ENCODE measurements at regions not wholly inside any gene's neighbourhood (a gene's known extent, or its start where the extent isn't known, plus 50 kb on each side); places are given as distances from the start of the nearest gene placed in this dataset.
"Not testable (repeated sequence)": the region's sequence is repeated elsewhere in the genome, so short reads cannot be mapped to it uniquely, and the experiment has no call there.

DNA sequence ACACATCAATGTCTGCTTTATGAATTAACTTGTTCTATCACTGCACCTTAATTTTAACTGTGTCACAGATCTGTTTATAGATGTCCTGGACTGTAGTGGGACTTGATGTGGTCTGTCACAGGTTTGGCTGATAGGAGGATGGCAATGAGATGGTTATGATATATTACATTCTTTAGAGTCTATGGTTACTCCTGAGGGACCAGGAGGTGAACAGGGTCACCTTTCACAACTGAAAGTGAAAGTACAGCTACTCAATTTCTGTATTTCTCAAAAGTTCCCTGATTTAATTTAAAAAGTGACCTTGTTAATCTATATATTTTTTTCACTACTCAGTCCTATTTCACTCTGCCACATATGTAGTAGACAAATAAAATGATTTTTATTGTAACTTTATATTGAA, 1284.1 kb upstream of the GYPC start:
- H3K27ac ChIP-seq (ENCODE audit: low read depth, low read length) = no peak overlapping the region
- H3K27me3 ChIP-seq (ENCODE audit: control insufficient read depth in 3 of 3, insufficient read depth in 3 of 3, low read length in 3 of 3) = no peaks in the 10 kb centered on the region
- no peak overlapping the region for H3K9ac ChIP-seq (ENCODE audit: low read depth in 1 of 3, low read length in 3 of 3)
- no peaks in the 10 kb centered on the region for H3K36me3 ChIP-seq (ENCODE audit: control insufficient read depth in 3 of 3, insufficient read depth in 3 of 3, low read length in 3 of 3)
- no peaks in the 10 kb centered on the region for H3K4me1 ChIP-seq (ENCODE audit: control insufficient read depth in 3 of 3, insufficient read depth in 3 of 3, low read length in 3 of 3)
- no peaks in the 10 kb centered on the region for H3K9me3 ChIP-seq (ENCODE audit: control insufficient read depth in 3 of 3, low read length in 3 of 3)
- H3K4me3 ChIP-seq (ENCODE audit: low read length in 3 of 3) = no peak overlapping the region

DNA sequence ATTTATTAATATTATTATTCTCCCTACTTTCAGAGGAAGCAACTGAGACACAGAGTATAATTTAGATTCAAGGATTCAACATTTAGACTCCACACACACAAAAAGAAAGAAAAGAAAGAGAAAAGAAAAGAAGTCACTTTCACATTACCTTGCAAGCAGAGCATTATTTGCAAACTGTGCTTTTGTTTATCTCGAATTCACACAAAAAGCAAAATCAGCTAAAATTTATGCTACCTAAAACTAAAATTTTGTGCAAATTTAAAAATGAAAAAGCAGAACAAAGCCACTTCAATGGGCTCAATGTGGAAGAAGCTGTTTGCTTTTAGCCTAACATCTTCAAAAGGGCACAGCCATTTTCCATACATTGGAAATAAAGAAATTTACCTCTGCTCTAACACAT, 1282.7 kb upstream of the GYPC start:
- Histone ChIP-seq H3K9me3 (ENCODE audit: control insufficient read depth in 3 of 3, low read length in 3 of 3) (no peaks in the 10 kb centered on the region), H3K27ac (ENCODE audit: low read depth, low read length) (no peak overlapping the region), H3K36me3 (ENCODE audit: control insufficient read depth in 3 of 3, insufficient read depth in 3 of 3, low read length in 3 of 3) (no peaks in the 10 kb centered on the region), H3K4me1 (ENCODE audit: control insufficient read depth in 3 of 3, insufficient read depth in 3 of 3, low read length in 3 of 3) (no peaks in the 10 kb centered on the region), H3K27me3 (ENCODE audit: control insufficient read depth in 3 of 3, insufficient read depth in 3 of 3, low read length in 3 of 3) (no peaks in the 10 kb centered on the region), H3K4me3 (ENCODE audit: low read length in 3 of 3) (no peak overlapping the region), H3K9ac (ENCODE audit: low read depth in 1 of 3, low read length in 3 of 3) (no peak overlapping the region)

DNA sequence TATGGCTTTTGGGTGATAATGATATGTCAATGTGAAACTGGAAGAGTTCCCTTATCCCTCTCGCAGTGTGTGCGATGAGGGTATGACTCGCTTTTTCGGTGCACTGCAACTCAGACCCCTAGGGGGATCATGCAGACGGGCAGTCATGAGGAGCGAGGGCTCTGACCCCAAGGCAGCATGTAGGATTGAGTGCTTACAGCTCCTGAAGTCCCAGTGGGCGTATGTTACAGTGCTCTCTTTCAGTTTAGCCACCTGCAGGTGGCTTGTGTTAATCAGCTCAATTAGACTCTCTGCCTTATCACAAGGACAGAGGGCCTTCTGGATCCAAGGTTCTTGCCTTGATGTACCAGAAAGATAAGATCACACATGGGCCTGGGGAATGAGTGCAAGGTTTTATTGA, 1269.9 kb upstream of the GYPC start:
- Histone ChIP-seq H3K36me3 (ENCODE audit: control insufficient read depth in 3 of 3, insufficient read depth in 3 of 3, low read length in 3 of 3) (no peaks in the 10 kb centered on the region), H3K4me3 (ENCODE audit: low read length in 3 of 3) (no peak overlapping the region), H3K9me3 (ENCODE audit: control insufficient read depth in 3 of 3, low read length in 3 of 3) (no peaks in the 10 kb centered on the region), H3K9ac (ENCODE audit: low read depth in 1 of 3, low read length in 3 of 3) (no peak overlapping the region), H3K4me1 (ENCODE audit: control insufficient read depth in 3 of 3, insufficient read depth in 3 of 3, low read length in 3 of 3) (no peaks in the 10 kb centered on the region), H3K27me3 (ENCODE audit: control insufficient read depth in 3 of 3, insufficient read depth in 3 of 3, low read length in 3 of 3) (no peaks in the 10 kb centered on the region), H3K27ac (ENCODE audit: low read depth, low read length) (no peak overlapping the region)

DNA sequence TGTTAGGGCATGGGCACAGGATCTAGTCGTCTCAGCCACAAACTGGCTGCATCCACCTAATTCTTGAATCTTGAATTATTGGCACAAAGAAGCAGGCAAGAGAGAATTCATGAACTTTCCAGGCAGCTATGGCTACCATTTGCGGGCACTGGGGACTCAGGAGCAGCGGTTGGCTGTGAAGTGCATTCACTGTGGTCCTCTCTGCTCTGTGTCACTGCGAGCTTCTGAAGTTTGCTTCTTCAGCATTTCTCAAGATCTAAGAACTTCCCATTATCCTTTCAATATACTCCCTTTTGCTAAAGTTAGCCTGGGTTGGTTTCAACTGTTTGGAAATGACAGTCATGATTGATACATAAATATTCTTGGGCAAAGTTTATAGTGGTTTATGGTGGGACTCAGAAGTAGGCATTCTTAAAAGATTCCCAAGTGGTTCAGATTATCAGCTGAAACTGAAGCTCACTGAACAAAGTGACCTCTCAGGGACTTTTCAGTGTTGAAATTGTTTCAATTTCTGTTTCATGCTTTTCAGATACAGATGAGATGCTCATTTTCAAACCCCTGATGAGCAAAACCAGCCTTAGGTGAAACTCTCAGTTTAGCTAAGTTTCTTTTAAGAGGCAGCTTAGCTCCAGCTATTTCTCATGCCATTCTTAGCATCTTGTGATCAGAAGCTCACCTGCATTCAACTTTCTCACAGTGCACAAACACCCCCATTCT, 1258.3 kb upstream of the GYPC start:
- no peaks in the 10 kb centered on the region for H3K36me3 ChIP-seq (ENCODE audit: control insufficient read depth in 3 of 3, insufficient read depth in 3 of 3, low read length in 3 of 3)

DNA sequence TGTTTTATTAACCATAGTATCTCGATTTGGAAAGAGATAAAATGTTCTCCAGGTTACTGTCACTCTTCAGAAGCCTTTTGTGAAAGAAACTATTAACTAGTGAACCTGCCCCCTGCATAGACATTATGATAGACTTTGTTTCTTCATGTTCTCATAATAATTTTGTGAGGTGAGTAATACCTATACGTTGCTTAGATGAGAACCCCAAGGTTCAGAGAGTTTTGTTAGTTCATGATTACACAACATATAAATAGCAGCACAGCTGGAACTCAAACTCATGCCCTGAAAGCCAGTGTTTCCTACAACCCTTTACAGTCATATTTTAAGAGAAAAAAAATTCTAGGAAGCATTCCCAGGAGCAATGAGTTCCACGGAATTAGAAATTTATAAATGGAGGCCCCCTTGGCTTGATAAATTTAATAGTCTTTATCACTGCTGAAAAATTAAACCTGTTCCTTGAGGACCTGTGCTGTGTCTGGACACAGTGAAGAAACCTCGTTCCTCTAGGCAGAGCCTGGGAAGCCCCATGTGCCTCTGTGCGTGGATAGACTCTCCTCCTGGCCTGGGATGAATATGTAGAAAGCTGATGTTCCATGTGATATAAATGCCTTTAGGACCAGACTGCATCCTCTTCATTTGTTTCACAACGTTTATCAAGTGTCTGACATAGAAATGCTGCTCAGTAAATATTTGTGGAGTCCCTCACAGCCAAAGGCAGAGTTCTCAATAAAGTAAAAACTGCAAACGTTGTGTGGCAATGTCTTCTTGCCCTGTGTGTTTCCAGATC, 1257.0 kb upstream of the GYPC start:
- Histone ChIP-seq H3K4me3 (ENCODE audit: low read length in 3 of 3) (no peak overlapping the region), H3K9me3 (ENCODE audit: control insufficient read depth in 3 of 3, low read length in 3 of 3) (no peaks in the 10 kb centered on the region), H3K27ac (ENCODE audit: low read depth, low read length) (no peak overlapping the region), H3K9ac (ENCODE audit: low read depth in 1 of 3, low read length in 3 of 3) (no peak overlapping the region), H3K27me3 (ENCODE audit: control insufficient read depth in 3 of 3, insufficient read depth in 3 of 3, low read length in 3 of 3) (no peaks in the 10 kb centered on the region), H3K4me1 (ENCODE audit: control insufficient read depth in 3 of 3, insufficient read depth in 3 of 3, low read length in 3 of 3) (no peaks in the 10 kb centered on the region), H3K36me3 (ENCODE audit: control insufficient read depth in 3 of 3, insufficient read depth in 3 of 3, low read length in 3 of 3) (no peaks in the 10 kb centered on the region)

More for the DNA sequence above, 1258.3 kb upstream of the GYPC start:
- no peak overlapping the region for H3K4me3 ChIP-seq (ENCODE audit: low read length in 3 of 3)
- H3K9ac ChIP-seq (ENCODE audit: low read depth in 1 of 3, low read length in 3 of 3) = no peak overlapping the region
- H3K9me3 ChIP-seq (ENCODE audit: control insufficient read depth in 3 of 3, low read length in 3 of 3) = no peaks in the 10 kb centered on the region
- no peak overlapping the region for H3K27ac ChIP-seq (ENCODE audit: low read depth, low read length)
- no peaks in the 10 kb centered on the region for H3K4me1 ChIP-seq (ENCODE audit: control insufficient read depth in 3 of 3, insufficient read depth in 3 of 3, low read length in 3 of 3)
- no peaks in the 10 kb centered on the region for H3K27me3 ChIP-seq (ENCODE audit: control insufficient read depth in 3 of 3, insufficient read depth in 3 of 3, low read length in 3 of 3)

DNA sequence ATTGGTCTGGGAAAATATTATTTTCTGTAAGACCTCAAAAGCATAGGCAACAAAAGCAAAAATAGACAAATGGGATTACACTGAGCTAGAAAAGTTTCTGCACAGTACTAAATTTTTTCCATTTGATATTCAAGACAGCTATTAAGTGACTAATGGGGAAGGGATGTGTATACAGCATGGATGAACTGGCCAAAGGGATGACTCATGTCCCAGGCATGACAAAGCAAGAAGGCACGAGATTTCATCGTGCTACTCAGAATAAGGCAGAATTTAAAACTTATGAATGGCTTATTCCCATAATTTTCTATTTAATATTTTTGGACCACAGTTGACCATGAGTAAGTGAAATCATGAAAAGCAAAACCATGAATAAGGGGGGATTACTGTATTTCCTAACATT, 1250.1 kb upstream of the GYPC start:
- Histone ChIP-seq H3K9ac (ENCODE audit: low read depth in 1 of 3, low read length in 3 of 3) (no peak overlapping the region), H3K36me3 (ENCODE audit: control insufficient read depth in 3 of 3, insufficient read depth in 3 of 3, low read length in 3 of 3) (no peaks in the 10 kb centered on the region), H3K9me3 (ENCODE audit: control insufficient read depth in 3 of 3, low read length in 3 of 3) (no peaks in the 10 kb centered on the region), H3K4me1 (ENCODE audit: control insufficient read depth in 3 of 3, insufficient read depth in 3 of 3, low read length in 3 of 3) (no peaks in the 10 kb centered on the region), H3K4me3 (ENCODE audit: low read length in 3 of 3) (no peak overlapping the region), H3K27ac (ENCODE audit: low read depth, low read length) (no peak overlapping the region), H3K27me3 (ENCODE audit: control insufficient read depth in 3 of 3, insufficient read depth in 3 of 3, low read length in 3 of 3) (no peaks in the 10 kb centered on the region)

DNA sequence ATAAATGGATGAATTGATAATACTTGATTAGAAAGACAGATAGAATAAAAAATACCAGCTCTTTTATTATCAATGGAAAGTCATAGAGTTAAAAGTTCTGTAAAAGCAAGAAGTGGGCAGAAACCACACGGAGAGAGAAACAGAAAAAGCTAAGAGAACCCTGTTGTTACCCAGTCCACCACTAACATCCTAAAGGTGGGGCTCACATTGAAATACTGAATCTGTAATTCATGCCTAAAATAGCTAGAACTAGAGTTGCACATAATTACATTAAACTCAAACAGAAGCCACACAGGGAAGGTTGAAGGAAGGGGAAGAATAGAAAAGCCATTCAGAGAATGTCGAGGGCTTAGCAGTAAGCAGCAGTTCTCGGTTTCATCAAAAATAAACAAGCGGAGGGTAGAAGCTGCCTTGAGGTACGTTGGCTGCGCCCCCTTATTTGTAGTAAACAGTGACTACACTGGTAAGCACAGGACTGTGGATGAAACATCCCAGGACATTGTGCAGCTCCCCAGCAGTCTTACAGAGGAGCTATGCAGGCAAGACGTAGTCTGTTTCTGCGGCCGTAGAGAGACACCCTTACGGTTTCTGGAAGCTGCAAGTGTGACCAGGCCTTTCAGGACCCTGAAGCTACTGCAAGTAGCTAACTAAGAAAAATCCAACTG, 1247.0 kb upstream of the GYPC start:
- no peaks in the 10 kb centered on the region for H3K27me3 ChIP-seq (ENCODE audit: control insufficient read depth in 3 of 3, insufficient read depth in 3 of 3, low read length in 3 of 3)
- H3K9me3 ChIP-seq (ENCODE audit: control insufficient read depth in 3 of 3, low read length in 3 of 3) = no peaks in the 10 kb centered on the region
- H3K9ac ChIP-seq (ENCODE audit: low read depth in 1 of 3, low read length in 3 of 3) = no peak overlapping the region
- no peak overlapping the region for H3K27ac ChIP-seq (ENCODE audit: low read depth, low read length)
- H3K4me1 ChIP-seq (ENCODE audit: control insufficient read depth in 3 of 3, insufficient read depth in 3 of 3, low read length in 3 of 3) = no peaks in the 10 kb centered on the region
- no peak overlapping the region for H3K4me3 ChIP-seq (ENCODE audit: low read length in 3 of 3)
- no peaks in the 10 kb centered on the region for H3K36me3 ChIP-seq (ENCODE audit: control insufficient read depth in 3 of 3, insufficient read depth in 3 of 3, low read length in 3 of 3)

DNA sequence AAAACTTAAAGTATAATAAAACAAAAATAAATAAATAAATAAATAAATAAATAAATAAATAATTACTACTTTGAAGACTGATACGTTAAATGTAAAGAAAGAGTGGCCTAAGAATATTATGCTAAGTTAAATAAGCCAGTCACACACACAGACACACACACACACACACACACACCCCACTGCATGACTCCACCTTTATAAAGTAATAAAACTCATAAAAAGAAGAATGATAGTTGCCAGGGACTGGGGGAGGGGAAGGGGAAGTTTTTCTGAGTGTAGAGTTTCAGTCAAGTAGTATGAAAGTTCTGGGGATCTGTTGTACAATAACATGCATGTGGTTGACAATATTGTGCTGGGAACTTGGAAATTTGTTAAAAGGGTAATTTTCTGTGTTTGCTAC, 1237.5 kb upstream of the GYPC start:
- no peak overlapping the region for H3K4me3 ChIP-seq (ENCODE audit: low read length in 3 of 3)
- no peaks in the 10 kb centered on the region for H3K4me1 ChIP-seq (ENCODE audit: control insufficient read depth in 3 of 3, insufficient read depth in 3 of 3, low read length in 3 of 3)

DNA sequence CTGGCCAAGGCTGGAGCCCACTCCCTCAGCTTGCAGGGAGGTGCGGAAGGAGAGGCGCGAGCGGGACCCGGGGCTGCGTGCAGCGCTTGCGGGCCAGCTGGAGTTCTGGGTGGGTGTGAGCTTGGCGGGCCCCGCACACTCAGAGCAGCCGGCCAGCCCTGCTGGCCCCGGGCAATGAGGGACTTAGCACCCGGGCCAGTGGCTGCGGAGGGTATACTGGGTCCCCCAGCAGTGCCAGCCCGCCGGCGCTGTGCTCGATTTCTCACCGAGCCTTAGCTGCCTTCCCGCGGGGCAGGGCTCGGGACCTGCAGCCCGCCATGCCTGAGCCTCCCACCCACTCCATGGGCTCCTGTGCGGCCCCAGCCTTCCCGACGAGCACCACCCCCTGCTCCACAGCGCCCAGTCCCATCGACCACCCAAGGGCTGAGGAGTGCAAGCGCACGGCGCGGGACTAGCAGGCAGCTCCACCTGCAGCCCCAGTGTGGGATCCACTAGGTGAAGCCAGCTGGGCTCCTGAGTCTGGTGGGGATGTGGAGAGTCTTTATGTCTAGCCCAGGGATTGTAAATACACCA, 1233.7 kb upstream of the GYPC start:
- H3K4me1 ChIP-seq (ENCODE audit: control insufficient read depth in 3 of 3, insufficient read depth in 3 of 3, low read length in 3 of 3); H3K4me3 ChIP-seq (ENCODE audit: low read length in 3 of 3); H3K36me3 ChIP-seq (ENCODE audit: control insufficient read depth in 3 of 3, insufficient read depth in 3 of 3, low read length in 3 of 3); H3K9ac ChIP-seq (ENCODE audit: low read depth in 1 of 3, low read length in 3 of 3); H3K9me3 ChIP-seq (ENCODE audit: control insufficient read depth in 3 of 3, low read length in 3 of 3); H3K27me3 ChIP-seq (ENCODE audit: control insufficient read depth in 3 of 3, insufficient read depth in 3 of 3, low read length in 3 of 3); H3K27ac ChIP-seq (ENCODE audit: low read depth, low read length): not testable (repeated sequence)

More for the DNA sequence above, 1237.5 kb upstream of the GYPC start:
- no peak overlapping the region for H3K9ac ChIP-seq (ENCODE audit: low read depth in 1 of 3, low read length in 3 of 3)
- H3K9me3 ChIP-seq (ENCODE audit: control insufficient read depth in 3 of 3, low read length in 3 of 3) = no peaks in the 10 kb centered on the region
- H3K36me3 ChIP-seq (ENCODE audit: control insufficient read depth in 3 of 3, insufficient read depth in 3 of 3, low read length in 3 of 3) = no peaks in the 10 kb centered on the region
- H3K27me3 ChIP-seq (ENCODE audit: control insufficient read depth in 3 of 3, insufficient read depth in 3 of 3, low read length in 3 of 3) = no peaks in the 10 kb centered on the region
- no peak overlapping the region for H3K27ac ChIP-seq (ENCODE audit: low read depth, low read length)

DNA sequence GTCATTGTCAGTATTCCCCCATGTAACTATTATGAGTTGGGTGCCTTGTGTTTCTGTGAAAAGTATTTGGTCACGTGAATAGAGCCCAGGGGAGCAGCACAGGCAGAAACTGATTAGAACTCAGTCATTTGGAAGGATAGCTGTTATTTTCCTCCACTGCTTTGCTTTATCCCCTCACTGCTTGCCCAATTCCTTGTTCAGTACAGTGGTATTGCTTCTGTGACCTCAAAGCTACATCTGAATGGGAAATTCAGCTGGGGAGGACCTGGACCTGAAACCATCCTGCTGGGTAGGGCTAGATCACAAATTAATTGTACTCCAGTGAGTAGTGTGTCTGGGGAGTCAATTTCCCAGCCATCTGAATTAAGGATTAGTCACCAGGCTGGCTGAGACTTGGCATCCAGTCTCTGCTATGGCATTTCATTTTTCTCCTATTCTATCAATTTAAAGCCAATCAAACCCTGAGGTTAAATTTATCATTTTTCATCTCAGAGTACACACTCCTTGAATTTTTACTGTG, 1231.6 kb upstream of the GYPC start:
- Histone ChIP-seq H3K27ac (ENCODE audit: low read depth, low read length) (no peak overlapping the region), H3K9ac (ENCODE audit: low read depth in 1 of 3, low read length in 3 of 3) (no peak overlapping the region), H3K4me1 (ENCODE audit: control insufficient read depth in 3 of 3, insufficient read depth in 3 of 3, low read length in 3 of 3) (no peaks in the 10 kb centered on the region), H3K4me3 (ENCODE audit: low read length in 3 of 3) (no peak overlapping the region), H3K27me3 (ENCODE audit: control insufficient read depth in 3 of 3, insufficient read depth in 3 of 3, low read length in 3 of 3) (no peaks in the 10 kb centered on the region), H3K9me3 (ENCODE audit: control insufficient read depth in 3 of 3, low read length in 3 of 3) (no peaks in the 10 kb centered on the region), H3K36me3 (ENCODE audit: control insufficient read depth in 3 of 3, insufficient read depth in 3 of 3, low read length in 3 of 3) (no peaks in the 10 kb centered on the region)
